Mucosa of stomach (tissue), 1 donor: ENCODE measurements at regions not wholly inside any gene's neighbourhood (a gene's known extent, or its start where the extent isn't known, plus 50 kb on each side); places are given as distances from the start of the nearest gene placed in this dataset.
"Not testable (repeated sequence)": the region's sequence is repeated elsewhere in the genome, so short reads cannot be mapped to it uniquely, and the experiment has no call there.

Source experiments
- H3K27me3 ChIP-seq: one replicate; pipeline ENCODE4 v1.7.0; 2013; ENCODE audit warnings: mild to moderate bottlenecking, low read length; ENCODE audit not compliant: control insufficient read depth, insufficient read depth
- H3K36me3 ChIP-seq: one replicate; pipeline ENCODE4 v1.7.0; 2013; ENCODE audit warnings: low read length; ENCODE audit not compliant: control insufficient read depth, insufficient read depth
- H3K4me1 ChIP-seq: one replicate; pipeline ENCODE4 v1.7.0; 2013; ENCODE audit warnings: mild to moderate bottlenecking, low read length; ENCODE audit not compliant: control insufficient read depth, insufficient read depth
- H3K4me3 ChIP-seq: one replicate; pipeline ENCODE4 v1.7.0; 2013; ENCODE audit warnings: low read length
- H3K9ac ChIP-seq: one replicate; pipeline ENCODE4 v1.7.0; 2013; ENCODE audit warnings: mild to moderate bottlenecking, low read length, moderate library complexity
- H3K9me3 ChIP-seq: one replicate; pipeline ENCODE4 v1.7.0; 2013; ENCODE audit warnings: mild to moderate bottlenecking, low read length, moderate library complexity; ENCODE audit not compliant: control insufficient read depth
- donor health status: Pancreatic carcinoma.

GRCh38 chr10:114743521-114744231 is 77.9 kb upstream of the FHIP2A start:
- Histone ChIP-seq H3K9ac (no peak overlapping the region), H3K9me3 (no peaks in the 10 kb centered on the region), H3K36me3 (no peaks in the 10 kb centered on the region), H3K4me1 (no peaks in the 10 kb centered on the region), H3K27me3 (no peaks in the 10 kb centered on the region), H3K4me3 (no peak overlapping the region)

DNA sequence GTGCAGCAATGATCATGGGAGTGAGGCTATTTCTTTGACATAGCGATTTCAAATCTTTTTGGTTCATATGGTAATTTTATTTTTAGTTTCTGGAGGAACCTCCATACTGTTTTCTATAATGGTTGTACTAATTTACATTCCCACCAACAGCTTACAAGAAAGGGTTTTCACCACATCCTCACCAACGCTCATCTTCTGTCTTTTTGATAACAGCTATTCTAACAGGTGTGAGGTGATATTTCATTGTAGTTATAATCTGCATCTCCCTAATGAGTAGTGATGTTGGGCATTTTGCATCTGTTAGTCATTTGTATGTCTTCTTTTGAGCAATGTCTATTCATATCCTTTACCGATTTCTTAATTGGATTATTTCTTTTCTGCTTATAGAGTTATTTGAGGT is 75.0 kb upstream of the FHIP2A start:
- Histone ChIP-seq H3K4me1 (no peaks in the 10 kb centered on the region), H3K9me3 (no peaks in the 10 kb centered on the region), H3K27me3 (no peaks in the 10 kb centered on the region), H3K36me3 (no peaks in the 10 kb centered on the region), H3K4me3 (no peak overlapping the region), H3K9ac (no peak overlapping the region)

DNA sequence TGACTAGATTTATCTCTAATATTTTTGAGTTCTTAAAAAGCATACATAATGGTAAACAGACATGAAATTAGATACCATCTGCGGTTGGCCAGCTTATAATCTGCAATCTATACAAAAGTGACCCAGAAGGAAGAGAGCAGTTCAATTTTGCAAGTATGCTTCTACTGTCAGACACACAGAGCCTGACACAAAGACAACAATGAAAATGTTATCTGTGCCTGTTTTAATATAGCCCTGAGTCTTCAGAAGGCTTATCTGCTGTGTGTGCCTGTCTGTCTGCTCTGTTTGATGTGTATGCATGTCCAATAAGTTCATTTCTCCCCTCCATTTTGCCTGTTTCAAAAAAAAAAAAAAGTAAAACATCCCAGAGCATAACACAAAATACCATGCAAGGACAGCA is 73.3 kb upstream of the FHIP2A start:
- no peaks in the 10 kb centered on the region for H3K9me3 ChIP-seq
- no peaks in the 10 kb centered on the region for H3K27me3 ChIP-seq
- H3K9ac ChIP-seq: no peak overlapping the region
- H3K4me3 ChIP-seq: no peak overlapping the region
- no peaks in the 10 kb centered on the region for H3K36me3 ChIP-seq
- no peaks in the 10 kb centered on the region for H3K4me1 ChIP-seq

DNA sequence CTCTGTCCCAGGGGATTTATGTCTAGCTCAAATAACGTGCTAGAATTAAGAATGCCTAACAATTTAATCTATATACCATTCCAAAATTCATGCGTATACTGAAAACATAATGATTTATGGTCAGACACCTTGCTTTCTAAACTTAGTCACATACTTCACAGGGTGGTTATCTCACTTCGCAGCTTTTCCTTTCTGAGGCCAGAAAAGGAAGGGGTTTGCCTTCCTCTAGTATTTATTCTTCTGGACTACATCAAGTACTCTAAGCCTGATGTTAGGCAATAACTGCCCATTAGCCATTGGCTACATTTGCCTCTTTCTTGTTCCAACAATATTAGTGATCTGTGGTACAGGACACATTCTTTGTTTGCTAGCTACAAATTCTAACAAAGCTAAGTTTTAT is 72.6 kb upstream of the FHIP2A start:
- Histone ChIP-seq H3K9me3 (no peaks in the 10 kb centered on the region), H3K9ac (no peak overlapping the region), H3K4me3 (no peak overlapping the region), H3K36me3 (no peaks in the 10 kb centered on the region), H3K4me1 (peaks cover under 1% of the 10 kb centered on the region), H3K27me3 (no peaks in the 10 kb centered on the region)

DNA sequence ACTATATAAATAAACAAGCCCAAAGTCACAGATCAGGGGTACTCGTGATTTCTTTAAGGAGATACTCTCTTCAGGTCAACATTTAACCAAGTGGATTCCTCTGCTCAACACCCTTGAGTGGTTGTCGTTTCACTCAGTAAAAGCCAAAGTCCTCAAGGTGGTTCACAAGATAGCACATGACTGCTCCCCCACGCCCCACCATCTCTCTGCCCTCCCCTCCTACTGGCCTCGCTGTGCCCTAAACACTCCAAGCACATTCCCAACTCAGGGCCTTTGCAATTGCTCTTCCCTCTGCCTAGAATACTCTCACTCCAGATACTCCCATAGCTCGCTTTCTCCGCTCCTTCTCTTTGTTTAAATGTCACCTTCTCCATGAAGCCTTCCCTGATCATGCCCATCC is 72.1 kb upstream of the FHIP2A start:
- Histone ChIP-seq H3K9me3 (no peaks in the 10 kb centered on the region), H3K9ac (no peak overlapping the region), H3K4me3 (no peak overlapping the region), H3K27me3 (no peaks in the 10 kb centered on the region), H3K36me3 (no peaks in the 10 kb centered on the region), H3K4me1 (peaks cover 6% of the 10 kb centered on the region)

DNA sequence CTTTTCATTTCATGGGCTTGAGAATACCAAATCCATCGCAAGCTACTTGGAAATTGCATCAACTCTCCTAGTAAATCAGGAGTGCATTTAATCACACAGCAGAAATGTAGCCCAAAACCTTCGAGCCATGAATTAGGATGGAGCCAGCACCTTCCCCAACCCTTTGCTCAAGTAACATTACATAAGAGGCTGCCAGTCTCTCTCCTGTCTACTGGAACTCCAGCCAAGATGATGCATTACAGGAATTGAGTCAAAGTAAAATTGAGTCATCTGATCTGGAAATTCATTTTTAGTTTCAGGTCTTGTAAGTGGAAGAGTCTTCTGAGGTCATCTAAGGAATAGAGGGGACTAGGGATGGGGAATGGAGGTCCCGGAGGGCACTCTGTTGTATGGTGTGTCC is 69.7 kb upstream of the FHIP2A start:
- no peaks in the 10 kb centered on the region for H3K36me3 ChIP-seq
- no peaks in the 10 kb centered on the region for H3K27me3 ChIP-seq
- H3K9ac ChIP-seq: no peak overlapping the region
- no peaks in the 10 kb centered on the region for H3K9me3 ChIP-seq
- peaks cover 11% of the 10 kb centered on the region for H3K4me1 ChIP-seq
- no peak overlapping the region for H3K4me3 ChIP-seq

- not testable (repeated sequence) for H3K4me3 ChIP-seq, H3K9me3 ChIP-seq, H3K9ac ChIP-seq, H3K36me3 ChIP-seq, H3K27me3 ChIP-seq
- peaks cover 11% of the 10 kb centered on the region for H3K4me1 ChIP-seq
Measured at GRCh38 chr10:114752570-114752969, 69.0 kb upstream of the FHIP2A start.

DNA sequence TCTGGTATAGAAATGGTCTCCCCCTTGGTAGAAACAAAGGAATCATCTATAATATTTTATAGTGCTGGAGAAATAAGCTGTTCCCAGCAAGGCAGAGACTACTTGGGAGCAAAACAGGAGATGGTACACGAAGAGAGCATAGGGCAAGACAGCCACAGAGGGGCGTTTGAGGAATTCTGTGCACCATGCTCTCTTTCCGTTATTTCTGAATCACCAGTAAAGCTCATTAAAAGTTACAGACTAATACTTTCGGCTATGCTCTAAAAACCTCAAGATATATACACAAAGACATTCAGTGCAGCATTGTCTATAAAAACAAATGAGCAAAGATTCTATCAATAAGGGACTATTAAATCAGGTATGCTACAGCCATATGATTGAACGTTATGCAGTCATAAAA is 68.5 kb upstream of the FHIP2A start:
- Histone ChIP-seq H3K9ac (no peak overlapping the region), H3K36me3 (no peaks in the 10 kb centered on the region), H3K4me1 (peaks cover 11% of the 10 kb centered on the region), H3K9me3 (no peaks in the 10 kb centered on the region), H3K4me3 (no peak overlapping the region), H3K27me3 (no peaks in the 10 kb centered on the region)

DNA sequence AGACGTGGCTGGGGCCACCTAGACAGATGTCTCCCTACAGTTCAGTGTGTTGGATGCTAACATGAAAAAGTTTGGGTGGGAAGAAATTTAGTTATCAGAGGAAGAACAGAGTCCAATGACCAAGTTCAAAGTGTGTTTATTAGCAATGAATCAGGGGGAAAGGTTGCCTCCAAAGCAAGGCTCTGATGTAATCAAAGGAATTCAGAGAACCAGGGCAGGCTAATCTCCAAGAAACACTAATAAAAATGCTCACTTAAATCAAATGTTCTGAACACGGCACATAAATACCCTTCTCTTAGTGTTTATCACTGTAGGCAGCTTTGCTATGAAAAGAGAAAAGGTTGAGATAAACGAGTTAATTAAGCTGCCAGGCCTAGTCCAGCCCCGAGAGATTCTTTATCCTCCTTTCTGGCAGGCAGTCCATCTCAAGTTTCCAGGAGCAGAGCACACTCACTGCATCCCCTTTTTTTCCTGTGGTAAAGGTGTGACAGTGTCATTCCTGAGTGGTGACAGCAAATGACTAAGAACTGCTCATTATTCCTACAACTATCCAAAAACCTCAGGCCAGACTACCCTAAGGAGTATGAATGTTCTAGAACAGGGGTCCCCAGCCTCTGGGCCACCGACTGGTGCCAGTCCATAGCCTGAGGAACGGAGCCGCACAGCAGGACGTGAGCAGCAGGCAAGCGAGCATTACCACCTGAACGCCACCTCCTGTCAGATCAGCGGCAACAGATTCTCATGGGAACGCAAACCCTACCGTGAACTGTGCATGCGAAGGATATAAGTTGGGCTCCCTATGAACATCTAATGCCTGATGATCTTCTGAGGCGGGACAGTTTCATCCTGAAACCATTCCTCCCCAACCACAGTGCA is 66.9 kb upstream of the FHIP2A start:
- Histone ChIP-seq H3K9ac (no peak overlapping the region), H3K27me3 (no peaks in the 10 kb centered on the region), H3K9me3 (no peaks in the 10 kb centered on the region), H3K4me3 (no peak overlapping the region), H3K4me1 (peaks cover 11% of the 10 kb centered on the region), H3K36me3 (no peaks in the 10 kb centered on the region)

DNA sequence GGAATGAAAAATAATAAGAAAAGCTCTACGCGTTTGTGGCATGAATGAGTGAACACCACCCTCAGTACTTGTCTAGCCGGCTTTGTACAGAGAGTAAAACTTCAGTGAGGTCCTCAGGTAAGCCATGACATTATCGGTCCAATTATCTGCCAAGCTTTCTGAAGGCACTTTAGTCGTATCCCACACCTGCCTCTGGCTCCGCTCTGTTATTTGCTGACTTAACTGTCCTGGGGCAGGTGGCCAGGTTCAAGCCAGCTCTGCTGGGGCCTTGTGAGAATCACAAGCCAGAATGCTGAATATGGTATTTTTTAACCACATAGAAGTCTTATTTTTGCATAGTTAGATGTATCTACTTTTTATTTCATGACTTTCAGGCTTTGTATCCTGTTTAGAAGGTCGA is 66.0 kb upstream of the FHIP2A start:
- H3K4me3 ChIP-seq: no peak overlapping the region

DNA sequence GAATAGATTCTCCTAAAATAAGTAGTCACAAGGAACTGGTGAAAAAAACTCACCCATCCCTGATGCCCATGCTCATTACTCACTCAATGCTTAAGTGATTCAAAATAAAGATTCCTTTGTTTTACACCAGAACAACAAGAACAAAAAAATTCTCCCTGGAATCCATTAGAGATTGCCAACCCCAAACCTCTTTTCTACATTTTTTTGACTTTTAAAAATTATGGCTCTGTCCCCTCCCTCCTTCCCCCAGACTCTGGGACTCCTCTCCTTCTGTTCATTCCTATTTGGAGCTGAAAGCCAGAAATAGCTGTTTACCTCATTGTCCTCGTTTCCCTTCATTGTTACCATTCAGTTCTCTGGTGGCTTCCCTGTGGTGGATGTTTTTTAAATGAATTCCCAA is 63.2 kb upstream of the FHIP2A start:
- Histone ChIP-seq H3K4me3 (no peak overlapping the region), H3K9me3 (no peaks in the 10 kb centered on the region), H3K9ac (no peak overlapping the region), H3K27me3 (no peaks in the 10 kb centered on the region), H3K4me1 (peaks cover 11% of the 10 kb centered on the region), H3K36me3 (no peaks in the 10 kb centered on the region)

More for the DNA sequence above, 66.0 kb upstream of the FHIP2A start:
- Histone ChIP-seq H3K27me3 (no peaks in the 10 kb centered on the region), H3K9me3 (no peaks in the 10 kb centered on the region), H3K36me3 (no peaks in the 10 kb centered on the region), H3K9ac (no peak overlapping the region), H3K4me1 (peaks cover 11% of the 10 kb centered on the region)
